H1 (cell line): ENCODE measurements at regions not wholly inside any gene's neighbourhood (a gene's known extent, or its start where the extent isn't known, plus 50 kb on each side); places are given as distances from the start of the nearest gene placed in this dataset.

Experiments
- CTCF ChIA-PET: fragments of 300-600 bp; sonication (Branson Sonifier 250); formaldehyde crosslinking; loops from one replicate; lab custom pipeline; 2021; ENCODE audit not compliant: partially characterized antibody; lab: Charles Lee
- POLR2A ChIA-PET: fragments of 300-600 bp; sonication (Branson Sonifier 250); formaldehyde crosslinking; loops from one replicate; lab custom pipeline; 2021; ENCODE audit warnings: inconsistent platforms; ENCODE audit not compliant: partially characterized antibody; lab: Charles Lee
- DNase-seq, 2 experiments: peaks; one replicate each; pipeline versions ENCODE4 v3.0.0 to v3.0.0-alpha.2; 2010 to 2022; ENCODE audit warnings: low spot score in 2 of 2, low read depth in 1 of 2, mixed read lengths in 1 of 2
- FAIRE-seq: peaks from 2 replicates; lab custom pipeline; 2011; peaks lifted over from hg19 to GRCh38; lab: Jason Lieb, UNC
- H2AFZ ChIP-seq: 2 replicates; pipeline ENCODE4 v1.8.1; 2012; ENCODE audit warnings: low read length, inconsistent platforms
- H2AK5ac ChIP-seq: 2 replicates; pipeline ENCODE4 v1.6.1; 2013; ENCODE audit warnings: low read depth, low read length
- H2BK120ac ChIP-seq: replicated peaks from 2 replicates; pipeline ENCODE3; 2013; ENCODE audit warnings: low read depth, low read length, inconsistent platforms
- H2BK12ac ChIP-seq: 2 replicates; pipeline ENCODE4 v1.6.1; 2013; ENCODE audit warnings: low read depth, low read length
- H2BK15ac ChIP-seq: 2 replicates; pipeline ENCODE4 v1.6.1; 2013; ENCODE audit warnings: low read length
- H2BK20ac ChIP-seq: 2 replicates; pipeline ENCODE4 v1.6.1; 2013; ENCODE audit warnings: low read length
- H2BK5ac ChIP-seq: 2 replicates; pipeline ENCODE4 v1.6.1; 2013; ENCODE audit warnings: low read depth, low read length
- H3K14ac ChIP-seq: 2 replicates; pipeline ENCODE4 v1.6.1; 2013; ENCODE audit warnings: inconsistent platforms; ENCODE audit not compliant: insufficient read length
- H3K18ac ChIP-seq: 2 replicates; pipeline ENCODE4 v1.6.1; 2013; ENCODE audit warnings: low read length; ENCODE audit errors: extremely low read depth
- H3K23ac ChIP-seq: 2 replicates; pipeline ENCODE4 v1.6.1; 2013; ENCODE audit warnings: inconsistent platforms; ENCODE audit not compliant: insufficient read length
- H3K23me2 ChIP-seq: 2 replicates; pipeline ENCODE4 v1.6.1; 2013; ENCODE audit warnings: low read depth, low read length
- H3K27ac ChIP-seq: 2 replicates; pipeline ENCODE4 v1.6.1; 2011; ENCODE audit warnings: low read depth, low read length, inconsistent platforms
- H3K27me3 ChIP-seq, 4 experiments: replicated peaks in 1 of 4; 1 replicate in 1 of 4; 2 replicates in 3 of 4; pipeline versions ENCODE4 v1.6.1 to v1.8.1; 2011 to 2013; ENCODE audit warnings: low read length in 3 of 4, mild to moderate bottlenecking in 3 of 4, inconsistent platforms in 2 of 4, mixed read lengths in 2 of 4, moderate library complexity in 1 of 4; ENCODE audit not compliant: control insufficient read depth in 3 of 4, insufficient read depth in 3 of 4; ENCODE audit errors: extremely low read depth in 1 of 4
- H3K36me3 ChIP-seq, 4 experiments: 2 replicates each; pipeline versions ENCODE4 v1.6.1 to v1.8.1; 2011 to 2013; ENCODE audit warnings: mild to moderate bottlenecking in 4 of 4, low read length in 3 of 4, moderate library complexity in 2 of 4, control low read depth in 1 of 4, inconsistent platforms in 1 of 4; ENCODE audit not compliant: insufficient read depth in 4 of 4, control insufficient read depth in 2 of 4
- H3K4ac ChIP-seq: replicated peaks from 2 replicates; pipeline ENCODE3; 2013; ENCODE audit warnings: low read length, low read depth, mixed read lengths, inconsistent platforms; ENCODE audit not compliant: insufficient read length
- H3K4me1 ChIP-seq, 4 experiments: replicated peaks in 1 of 4; 1 replicate in 1 of 4; 2 replicates in 3 of 4; pipeline versions ENCODE4 v1.6.1 to v1.8.1; 2011 to 2013; ENCODE audit warnings: low read length in 3 of 4, inconsistent platforms in 2 of 4, mixed read lengths in 1 of 4; ENCODE audit not compliant: insufficient read depth in 4 of 4, control insufficient read depth in 3 of 4
- H3K4me2 ChIP-seq, 2 experiments: 2 replicates each; pipeline versions ENCODE4 v1.6.1 to v1.8.1; 2011 to 2013; ENCODE audit warnings: low read depth in 2 of 2, low read length in 2 of 2, control low read depth in 1 of 2, inconsistent platforms in 1 of 2, mild to moderate bottlenecking in 1 of 2; ENCODE audit not compliant: insufficient read depth in 1 of 2
- H3K4me3 ChIP-seq, 4 experiments: fragments of 200-600, 300-600 bp in 1 of 4; sonication (generic), shearing (Covaris generic), sonication (Bioruptor Twin) in 1 of 4; 2 replicates each; pipeline versions ENCODE4 v1.5.1 to v1.8.1; 2011 to 2016; ENCODE audit warnings: low read length in 4 of 4, low read depth in 3 of 4, control low read depth in 2 of 4, inconsistent platforms in 2 of 4, mild to moderate bottlenecking in 2 of 4, mixed read lengths in 1 of 4, moderate library complexity in 1 of 4; ENCODE audit not compliant: insufficient read depth in 2 of 4; ENCODE audit errors: extremely low read depth in 1 of 4
- H3K56ac ChIP-seq: replicated peaks from 2 replicates; pipeline ENCODE3; 2013; ENCODE audit warnings: low read depth, mild to moderate bottlenecking, mixed read lengths, low read length, inconsistent platforms; ENCODE audit not compliant: insufficient read length
- H3K79me1 ChIP-seq: 2 replicates; pipeline ENCODE4 v1.6.1; 2013; ENCODE audit warnings: low read depth, low read length, control low read depth
- H3K79me2 ChIP-seq, 2 experiments: 2 replicates each; pipeline versions ENCODE4 v1.6.1 to v1.8.1; 2012 to 2013; ENCODE audit warnings: low read length in 2 of 2, mild to moderate bottlenecking in 2 of 2, inconsistent platforms in 1 of 2; ENCODE audit not compliant: insufficient read depth in 2 of 2, control insufficient read depth in 1 of 2
- H3K9ac ChIP-seq, 4 experiments: replicated peaks in 1 of 4; 1 replicate in 1 of 4; 2 replicates in 3 of 4; pipeline versions ENCODE4 v1.6.1 to v1.8.1; 2011 to 2013; ENCODE audit warnings: low read depth in 3 of 4, low read length in 3 of 4, control low read depth in 2 of 4, mild to moderate bottlenecking in 2 of 4, moderate library complexity in 2 of 4, inconsistent platforms in 1 of 4; ENCODE audit errors: extremely low read depth in 1 of 4
- H3K9me3 ChIP-seq, 2 experiments: 2 replicates each; pipeline versions ENCODE4 v1.6.1 to v1.8.1; 2012 to 2013; ENCODE audit warnings: mild to moderate bottlenecking in 2 of 2, moderate library complexity in 2 of 2, control low read depth in 1 of 2, inconsistent platforms in 1 of 2, low read depth in 1 of 2, low read length in 1 of 2, mixed read lengths in 1 of 2; ENCODE audit not compliant: insufficient read depth in 2 of 2
- H4K20me1 ChIP-seq, 2 experiments: replicated peaks in 1 of 2; 2 replicates each; pipeline versions ENCODE3 to v1.8.1; 2011 to 2013; ENCODE audit warnings: inconsistent platforms in 2 of 2, low read length in 2 of 2, mild to moderate bottlenecking in 1 of 2; ENCODE audit not compliant: insufficient read depth in 2 of 2, control insufficient read depth in 1 of 2
- H4K5ac ChIP-seq: 2 replicates; pipeline ENCODE4 v1.6.1; 2013; ENCODE audit warnings: low read length, low read depth, mixed read lengths, inconsistent platforms; ENCODE audit not compliant: insufficient read length
- H4K8ac ChIP-seq: 2 replicates; pipeline ENCODE4 v1.8.0; 2013; ENCODE audit warnings: mild to moderate bottlenecking, moderate library complexity, low read length, inconsistent platforms; ENCODE audit not compliant: insufficient read depth; ENCODE audit errors: extremely low read depth
- H4K91ac ChIP-seq: replicated peaks from 2 replicates; pipeline ENCODE3; 2013; ENCODE audit warnings: low read length, mixed read lengths, inconsistent platforms; ENCODE audit not compliant: insufficient read length
- ATF3 ChIP-seq: IDR thresholded peaks from 2 replicates; pipeline ENCODE4 v1.6.1; 2011; ENCODE audit warnings: low read depth, mild to moderate bottlenecking, low read length; ENCODE audit not compliant: insufficient read depth
- BCL11A ChIP-seq, 2 experiments: IDR thresholded peaks; one replicate each; pipeline ENCODE4 v1.6.1; 2011; ENCODE audit warnings: low read depth in 2 of 2, low read length in 2 of 2, mild to moderate bottlenecking in 2 of 2
- EGR1 ChIP-seq: IDR thresholded peaks from 2 replicates; pipeline ENCODE4 v1.6.1; 2011; ENCODE audit warnings: low read depth, low read length, borderline replicate concordance
- PHF8 ChIP-seq: fragments of 200-600 bp; sonication (generic); conservative IDR thresholded peaks from 2 replicates; pipeline ENCODE4 v1.7.1; 2012; ENCODE audit warnings: low read depth, mild to moderate bottlenecking, inconsistent platforms, low read length, moderate library complexity
- POLR2A ChIP-seq, 2 experiments: IDR thresholded peaks; 1 replicate in 1 of 2; 2 replicates in 1 of 2; pipeline ENCODE4 v1.6.1; 2011; ENCODE audit warnings: low read depth in 2 of 2, low read length in 2 of 2, mild to moderate bottlenecking in 2 of 2; ENCODE audit errors: control extremely low read depth in 1 of 2
- RAD21 ChIP-seq, 2 experiments: IDR thresholded peaks in 1 of 2; conservative IDR thresholded peaks in 1 of 2; 2 replicates each; pipeline ENCODE4 v1.6.1; 2011; ENCODE audit warnings: low read depth in 2 of 2, low read length in 2 of 2, improper control_type of control experiment in 1 of 2, inconsistent platforms in 1 of 2, mild to moderate bottlenecking in 1 of 2, moderate library complexity in 1 of 2
- RNF2 ChIP-seq: fragments of 200-900, 300-1000 bp; sonication (generic); IDR thresholded peaks from 2 replicates; pipeline ENCODE4 v1.7.1; 2016; ENCODE audit warnings: borderline replicate concordance, low read depth, mild to moderate bottlenecking, antibody characterized with exemption, low read length; ENCODE audit not compliant: poor library complexity, severe bottlenecking; ENCODE audit errors: missing control alignments
- SIRT6 ChIP-seq: IDR thresholded peaks from one replicate; pipeline ENCODE4 v1.7.1; 2012; ENCODE audit warnings: low read length, inconsistent platforms
- WGBS, 2 experiments: shearing (Covaris generic) in 1 of 2; methylation state at CpG; one replicate each; pipeline versions ENCODE4 v1.1.6 to v1.1.7; 2013 to 2015; ENCODE audit warnings: low lambda C conversion rate in 2 of 2, mixed read lengths in 2 of 2, inconsistent platforms in 1 of 2, low coverage in 1 of 2, missing lambda C conversion rate in 1 of 2; ENCODE audit not compliant: insufficient replicate concordance in 2 of 2, insufficient coverage in 1 of 2, insufficient read length in 1 of 2; ENCODE audit errors: extremely low coverage in 1 of 2, missing lambda C conversion rate in 1 of 2; 5-methylcytosine and 5-hydroxymethylcytosine counted together

DNA sequence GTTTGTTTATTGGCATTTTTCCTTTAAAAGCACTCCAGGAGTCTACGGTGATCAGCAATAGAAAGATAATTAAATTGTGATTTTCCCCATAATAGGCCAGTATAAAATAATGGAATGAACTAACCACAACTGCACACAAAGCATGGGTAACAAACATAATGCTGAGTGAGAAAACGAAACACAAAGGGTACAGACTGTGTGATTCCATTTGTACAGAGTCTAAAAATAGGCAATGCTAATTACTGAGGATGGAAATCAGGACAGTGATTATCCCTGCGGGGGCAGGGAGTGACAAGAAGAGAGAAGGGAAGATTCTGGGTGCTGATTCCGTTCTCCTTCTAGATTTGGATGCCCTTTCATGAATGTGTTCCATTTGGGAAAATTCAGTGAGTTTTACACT lies 478.1 kb downstream of the PREX1 start:
- Histone ChIP-seq H2BK12ac (no peak overlapping the region), H2AFZ (no peak overlapping the region), H3K18ac (no peak overlapping the region), H4K20me1 (peaks cover 0 to 1% of the 10 kb centered on the region in 2 experiments), H3K27me3 (no peaks in the 10 kb centered on the region), H4K91ac (no peak overlapping the region), H3K36me3 (no peaks in the 10 kb centered on the region)
- CTCF ChIA-PET, result interaction anchor here (0.6 to 3.2 kb wide), 8 partner anchors 14 to 455 kb away, joined by 3 to 13 read pairs (median 6); no protein-coding TSS in a partner anchor
- no peak for FAIRE-seq
- TF ChIP-seq RNF2 (no peak), PHF8 (no peak), EGR1 (no peak), ATF3 (no peak), SIRT6 (no peak), RAD21 (IDR thresholded peaks at IDR 0.05 in 1 of 2, conservative IDR thresholded peaks at IDR 0.05 in 1 of 2; ENCODE audit: low read depth in 2 of 2, low read length in 2 of 2) (no peak), BCL11A (IDR thresholded peaks at IDR 0.05; ENCODE audit: low read depth in 2 of 2, low read length in 2 of 2) (no peak), POLR2A (IDR thresholded peaks at IDR 0.05; ENCODE audit: control extremely low read depth in 1 of 2, low read depth in 2 of 2, low read length in 2 of 2) (no peak)
- TF ChIP-seq, all 59 proteins: peak for 0
- no peak overlapping the region for H3K14ac ChIP-seq
- no peaks in the 10 kb centered on the region for H3K79me1 ChIP-seq
- H2BK20ac ChIP-seq, result no peak overlapping the region
- no peak overlapping the region for H4K5ac ChIP-seq
- no peaks in the 10 kb centered on the region for H3K79me2 ChIP-seq
- H3K56ac ChIP-seq, result no peak overlapping the region
- H3K9ac ChIP-seq, result no peak overlapping the region
- H2AK5ac ChIP-seq, result no peak overlapping the region
- no peak overlapping the region for H3K23ac ChIP-seq
- no peak overlapping the region for H3K4ac ChIP-seq
- H3K9me3 ChIP-seq, result peaks cover 9% of the 10 kb centered on the region in 2 experiments; a peak in 2 of 4 replicates
- H2BK15ac ChIP-seq, result no peak overlapping the region
- H3K4me3 ChIP-seq, result no peak overlapping the region
- DNase-seq, result no peak
- POLR2A ChIA-PET, result no interaction called here
- peaks cover 2% of the 10 kb centered on the region; the same call in 1 of the 2 replicates for H3K23me2 ChIP-seq
- no peak overlapping the region for H2BK120ac ChIP-seq
- no peak overlapping the region for H3K27ac ChIP-seq
- H2BK5ac ChIP-seq, result no peak overlapping the region
- no peak overlapping the region for H3K4me2 ChIP-seq
- no peak overlapping the region for H4K8ac ChIP-seq
- 85% methylated on average over 4 of the region's 4 CpGs; no CpG with 5 or more reads in 1 of the 2 experiments for WGBS, 2 experiments
- H3K4me1 ChIP-seq, result no peaks in the 10 kb centered on the region
